H1 (cell line): ENCODE measurements at regions not wholly inside any gene's neighbourhood (a gene's known extent, or its start where the extent isn't known, plus 50 kb on each side); places are given as distances from the start of the nearest gene placed in this dataset.

ENCODE experiments used
- CTCF ChIA-PET: fragments of 300-600 bp; sonication (Branson Sonifier 250); formaldehyde crosslinking; loops from one replicate; lab custom pipeline; 2021; ENCODE audit not compliant: partially characterized antibody; lab: Charles Lee
- POLR2A ChIA-PET: fragments of 300-600 bp; sonication (Branson Sonifier 250); formaldehyde crosslinking; loops from one replicate; lab custom pipeline; 2021; ENCODE audit warnings: inconsistent platforms; ENCODE audit not compliant: partially characterized antibody; lab: Charles Lee
- DNase-seq, 2 experiments: peaks; one replicate each; pipeline versions ENCODE4 v3.0.0 to v3.0.0-alpha.2; 2010 to 2022; ENCODE audit warnings: low spot score in 2 of 2, low read depth in 1 of 2, mixed read lengths in 1 of 2
- FAIRE-seq: peaks from 2 replicates; lab custom pipeline; 2011; peaks lifted over from hg19 to GRCh38; lab: Jason Lieb, UNC
- H2AFZ ChIP-seq: 2 replicates; pipeline ENCODE4 v1.8.1; 2012; ENCODE audit warnings: low read length, inconsistent platforms
- H2AK5ac ChIP-seq: 2 replicates; pipeline ENCODE4 v1.6.1; 2013; ENCODE audit warnings: low read depth, low read length
- H2BK120ac ChIP-seq: replicated peaks from 2 replicates; pipeline ENCODE3; 2013; ENCODE audit warnings: low read depth, low read length, inconsistent platforms
- H2BK12ac ChIP-seq: 2 replicates; pipeline ENCODE4 v1.6.1; 2013; ENCODE audit warnings: low read depth, low read length
- H2BK15ac ChIP-seq: 2 replicates; pipeline ENCODE4 v1.6.1; 2013; ENCODE audit warnings: low read length
- H2BK20ac ChIP-seq: 2 replicates; pipeline ENCODE4 v1.6.1; 2013; ENCODE audit warnings: low read length
- H2BK5ac ChIP-seq: 2 replicates; pipeline ENCODE4 v1.6.1; 2013; ENCODE audit warnings: low read depth, low read length
- H3K14ac ChIP-seq: 2 replicates; pipeline ENCODE4 v1.6.1; 2013; ENCODE audit warnings: inconsistent platforms; ENCODE audit not compliant: insufficient read length
- H3K18ac ChIP-seq: 2 replicates; pipeline ENCODE4 v1.6.1; 2013; ENCODE audit warnings: low read length; ENCODE audit errors: extremely low read depth
- H3K23ac ChIP-seq: 2 replicates; pipeline ENCODE4 v1.6.1; 2013; ENCODE audit warnings: inconsistent platforms; ENCODE audit not compliant: insufficient read length
- H3K23me2 ChIP-seq: 2 replicates; pipeline ENCODE4 v1.6.1; 2013; ENCODE audit warnings: low read depth, low read length
- H3K27ac ChIP-seq: 2 replicates; pipeline ENCODE4 v1.6.1; 2011; ENCODE audit warnings: low read depth, low read length, inconsistent platforms
- H3K27me3 ChIP-seq, 4 experiments: replicated peaks in 1 of 4; 1 replicate in 1 of 4; 2 replicates in 3 of 4; pipeline versions ENCODE4 v1.6.1 to v1.8.1; 2011 to 2013; ENCODE audit warnings: low read length in 3 of 4, mild to moderate bottlenecking in 3 of 4, inconsistent platforms in 2 of 4, mixed read lengths in 2 of 4, moderate library complexity in 1 of 4; ENCODE audit not compliant: control insufficient read depth in 3 of 4, insufficient read depth in 3 of 4; ENCODE audit errors: extremely low read depth in 1 of 4
- H3K36me3 ChIP-seq, 4 experiments: 2 replicates each; pipeline versions ENCODE4 v1.6.1 to v1.8.1; 2011 to 2013; ENCODE audit warnings: mild to moderate bottlenecking in 4 of 4, low read length in 3 of 4, moderate library complexity in 2 of 4, control low read depth in 1 of 4, inconsistent platforms in 1 of 4; ENCODE audit not compliant: insufficient read depth in 4 of 4, control insufficient read depth in 2 of 4
- H3K4ac ChIP-seq: replicated peaks from 2 replicates; pipeline ENCODE3; 2013; ENCODE audit warnings: low read length, low read depth, mixed read lengths, inconsistent platforms; ENCODE audit not compliant: insufficient read length
- H3K4me1 ChIP-seq, 4 experiments: replicated peaks in 1 of 4; 1 replicate in 1 of 4; 2 replicates in 3 of 4; pipeline versions ENCODE4 v1.6.1 to v1.8.1; 2011 to 2013; ENCODE audit warnings: low read length in 3 of 4, inconsistent platforms in 2 of 4, mixed read lengths in 1 of 4; ENCODE audit not compliant: insufficient read depth in 4 of 4, control insufficient read depth in 3 of 4
- H3K4me2 ChIP-seq, 2 experiments: 2 replicates each; pipeline versions ENCODE4 v1.6.1 to v1.8.1; 2011 to 2013; ENCODE audit warnings: low read depth in 2 of 2, low read length in 2 of 2, control low read depth in 1 of 2, inconsistent platforms in 1 of 2, mild to moderate bottlenecking in 1 of 2; ENCODE audit not compliant: insufficient read depth in 1 of 2
- H3K4me3 ChIP-seq, 4 experiments: fragments of 200-600, 300-600 bp in 1 of 4; sonication (generic), shearing (Covaris generic), sonication (Bioruptor Twin) in 1 of 4; 2 replicates each; pipeline versions ENCODE4 v1.5.1 to v1.8.1; 2011 to 2016; ENCODE audit warnings: low read length in 4 of 4, low read depth in 3 of 4, control low read depth in 2 of 4, inconsistent platforms in 2 of 4, mild to moderate bottlenecking in 2 of 4, mixed read lengths in 1 of 4, moderate library complexity in 1 of 4; ENCODE audit not compliant: insufficient read depth in 2 of 4; ENCODE audit errors: extremely low read depth in 1 of 4
- H3K56ac ChIP-seq: replicated peaks from 2 replicates; pipeline ENCODE3; 2013; ENCODE audit warnings: low read depth, mild to moderate bottlenecking, mixed read lengths, low read length, inconsistent platforms; ENCODE audit not compliant: insufficient read length
- H3K79me1 ChIP-seq: 2 replicates; pipeline ENCODE4 v1.6.1; 2013; ENCODE audit warnings: low read depth, low read length, control low read depth
- H3K79me2 ChIP-seq, 2 experiments: 2 replicates each; pipeline versions ENCODE4 v1.6.1 to v1.8.1; 2012 to 2013; ENCODE audit warnings: low read length in 2 of 2, mild to moderate bottlenecking in 2 of 2, inconsistent platforms in 1 of 2; ENCODE audit not compliant: insufficient read depth in 2 of 2, control insufficient read depth in 1 of 2
- H3K9ac ChIP-seq, 4 experiments: replicated peaks in 1 of 4; 1 replicate in 1 of 4; 2 replicates in 3 of 4; pipeline versions ENCODE4 v1.6.1 to v1.8.1; 2011 to 2013; ENCODE audit warnings: low read depth in 3 of 4, low read length in 3 of 4, control low read depth in 2 of 4, mild to moderate bottlenecking in 2 of 4, moderate library complexity in 2 of 4, inconsistent platforms in 1 of 4; ENCODE audit errors: extremely low read depth in 1 of 4
- H3K9me3 ChIP-seq, 2 experiments: 2 replicates each; pipeline versions ENCODE4 v1.6.1 to v1.8.1; 2012 to 2013; ENCODE audit warnings: mild to moderate bottlenecking in 2 of 2, moderate library complexity in 2 of 2, control low read depth in 1 of 2, inconsistent platforms in 1 of 2, low read depth in 1 of 2, low read length in 1 of 2, mixed read lengths in 1 of 2; ENCODE audit not compliant: insufficient read depth in 2 of 2
- H4K20me1 ChIP-seq, 2 experiments: replicated peaks in 1 of 2; 2 replicates each; pipeline versions ENCODE3 to v1.8.1; 2011 to 2013; ENCODE audit warnings: inconsistent platforms in 2 of 2, low read length in 2 of 2, mild to moderate bottlenecking in 1 of 2; ENCODE audit not compliant: insufficient read depth in 2 of 2, control insufficient read depth in 1 of 2
- H4K5ac ChIP-seq: 2 replicates; pipeline ENCODE4 v1.6.1; 2013; ENCODE audit warnings: low read length, low read depth, mixed read lengths, inconsistent platforms; ENCODE audit not compliant: insufficient read length
- H4K8ac ChIP-seq: 2 replicates; pipeline ENCODE4 v1.8.0; 2013; ENCODE audit warnings: mild to moderate bottlenecking, moderate library complexity, low read length, inconsistent platforms; ENCODE audit not compliant: insufficient read depth; ENCODE audit errors: extremely low read depth
- H4K91ac ChIP-seq: replicated peaks from 2 replicates; pipeline ENCODE3; 2013; ENCODE audit warnings: low read length, mixed read lengths, inconsistent platforms; ENCODE audit not compliant: insufficient read length
- ATF2 ChIP-seq: IDR thresholded peaks from 2 replicates; pipeline ENCODE4 v1.6.1; 2012; ENCODE audit warnings: low read length, inconsistent platforms
- CBX8 ChIP-seq: fragments of 300-800, 300-1000 bp; sonication (generic); IDR thresholded peaks from 2 replicates; pipeline ENCODE4 v1.7.1; 2016; ENCODE audit warnings: low read depth, low read length, borderline replicate concordance
- CTBP2 ChIP-seq: IDR thresholded peaks from 2 replicates; pipeline ENCODE4 v1.7.0; 2011; ENCODE audit warnings: borderline replicate concordance, mild to moderate bottlenecking, moderate library complexity, mixed read lengths, low read length; ENCODE audit not compliant: insufficient read depth, insufficient read length
- E2F6 ChIP-seq: IDR thresholded peaks from 2 replicates; pipeline ENCODE4 v1.6.1; 2012; ENCODE audit warnings: inconsistent platforms
- JUND ChIP-seq: IDR thresholded peaks from 2 replicates; pipeline ENCODE4 v1.6.1; 2011; ENCODE audit warnings: mild to moderate bottlenecking, improper control_type of control experiment, low read length
- KDM5A ChIP-seq: fragments of 200-600 bp; IDR thresholded peaks from 2 replicates; pipeline ENCODE4 v1.7.1; 2012; ENCODE audit warnings: mild to moderate bottlenecking, low read length, inconsistent platforms, mixed read lengths
- POLR2A ChIP-seq, 2 experiments: IDR thresholded peaks; 1 replicate in 1 of 2; 2 replicates in 1 of 2; pipeline ENCODE4 v1.6.1; 2011; ENCODE audit warnings: low read depth in 2 of 2, low read length in 2 of 2, mild to moderate bottlenecking in 2 of 2; ENCODE audit errors: control extremely low read depth in 1 of 2
- RXRA ChIP-seq: IDR thresholded peaks from 2 replicates; pipeline ENCODE4 v1.6.1; 2011; ENCODE audit warnings: low read depth, mild to moderate bottlenecking, low read length, moderate library complexity; ENCODE audit not compliant: insufficient read depth
- SAP30 ChIP-seq: fragments of 300-600 bp; sonication (generic); IDR thresholded peaks from 2 replicates; pipeline ENCODE4 v1.7.1; 2012; ENCODE audit warnings: low read length, moderate library complexity, mild to moderate bottlenecking, inconsistent platforms; ENCODE audit not compliant: insufficient read depth, insufficient replicate concordance
- SIX5 ChIP-seq: IDR thresholded peaks from 2 replicates; pipeline ENCODE4 v1.6.1; 2011; ENCODE audit warnings: mild to moderate bottlenecking, low read depth, low read length
- SRF ChIP-seq: IDR thresholded peaks from 2 replicates; pipeline ENCODE4 v1.6.1; 2011; ENCODE audit warnings: mild to moderate bottlenecking, low read depth, low read length, moderate library complexity
- TAF1 ChIP-seq: IDR thresholded peaks from 2 replicates; pipeline ENCODE4 v1.6.1; 2011; ENCODE audit warnings: mild to moderate bottlenecking, low read depth, low read length
- ZNF274 ChIP-seq: IDR thresholded peaks from 2 replicates; pipeline ENCODE4 v1.7.0; 2012; ENCODE audit warnings: low read length, borderline replicate concordance; ENCODE audit errors: extremely low read depth
- WGBS, 2 experiments: shearing (Covaris generic) in 1 of 2; methylation state at CpG; one replicate each; pipeline versions ENCODE4 v1.1.6 to v1.1.7; 2013 to 2015; ENCODE audit warnings: low lambda C conversion rate in 2 of 2, mixed read lengths in 2 of 2, inconsistent platforms in 1 of 2, low coverage in 1 of 2, missing lambda C conversion rate in 1 of 2; ENCODE audit not compliant: insufficient replicate concordance in 2 of 2, insufficient coverage in 1 of 2, insufficient read length in 1 of 2; ENCODE audit errors: extremely low coverage in 1 of 2, missing lambda C conversion rate in 1 of 2; 5-methylcytosine and 5-hydroxymethylcytosine counted together

GRCh38 chr17:10993126-10993525 is 155.2 kb upstream of the PIRT start:
- CTCF ChIA-PET, result interaction anchor here (0.6 to 1.3 kb wide), 4 partner anchors 16 to 414 kb away, joined by 3 to 7 read pairs (median 4); no protein-coding TSS in a partner anchor
- TF ChIP-seq E2F6 (no peak), CTBP2 (no peak), SIX5 (no peak), CBX8 (no peak), TAF1 (no peak), POLR2A (IDR thresholded peaks at IDR 0.05; ENCODE audit: control extremely low read depth in 1 of 2, low read depth in 2 of 2, low read length in 2 of 2) (no peak), SAP30 (no peak), KDM5A (no peak), SRF (no peak), RXRA (no peak), ZNF274 (no peak), JUND (no peak), ATF2 (no peak)

More at GRCh38 chr17:10993126-10993525, 155.2 kb upstream of the PIRT start:
- Histone ChIP-seq H3K79me1 (no peaks in the 10 kb centered on the region), H4K5ac (no peak overlapping the region), H3K4me2 (no peak overlapping the region), H3K27me3 (no peaks in the 10 kb centered on the region), H3K9me3 (no peaks in the 10 kb centered on the region), H3K18ac (no peak overlapping the region), H3K36me3 (no peaks in the 10 kb centered on the region), H2BK15ac (no peak overlapping the region), H4K91ac (no peak overlapping the region), H2AFZ (peak overlapping the region; percentile 23; the same call in 1 of the 2 replicates), H2BK20ac (no peak overlapping the region), H4K8ac (no peak overlapping the region), H3K79me2 (no peaks in the 10 kb centered on the region), H3K23ac (no peak overlapping the region), H3K4me1 (peaks cover 0 to 2% (median 0%) of the 10 kb centered on the region in 4 experiments; a peak in 2 of 7 replicates), H3K27ac (no peak overlapping the region), H2BK120ac (no peak overlapping the region), H4K20me1 (no peaks in the 10 kb centered on the region), H3K4me3 (no peak overlapping the region), H3K4ac (no peak overlapping the region), H2BK5ac (no peak overlapping the region), H3K56ac (no peak overlapping the region), H3K9ac (no peak overlapping the region), H2BK12ac (0 out of 2 replicates have a peak overlapping the region, but pooled peaks have one; percentile 60), H2AK5ac (no peak overlapping the region), H3K23me2 (no peaks in the 10 kb centered on the region), H3K14ac (no peak overlapping the region)
- POLR2A ChIA-PET, result no interaction called here
- FAIRE-seq (no peak), DNase-seq (no peak)
- WGBS, 2 experiments, result 96% methylated on average over 6 of the region's 7 CpGs; no CpG with 5 or more reads in 1 of the 2 experiments
